Coronary artery (tissue), 2 donors: ENCODE measurements at regions not wholly inside any gene's neighbourhood (a gene's known extent, or its start where the extent isn't known, plus 50 kb on each side); places are given as distances from the start of the nearest gene placed in this dataset.
"Not testable (repeated sequence)": the region's sequence is repeated elsewhere in the genome, so short reads cannot be mapped to it uniquely, and the experiment has no call there.

ENCODE experiments used
- DNase-seq: peaks from one replicate; pipeline ENCODE4 v3.0.0-alpha.2; 2017; ENCODE audit warnings: low spot score
- H3K27ac ChIP-seq, 2 donors: fragments of 200-600 bp; sonication (generic); one replicate each; pipeline ENCODE4 v1.5.1; 2016 to 2019
- H3K4me3 ChIP-seq: fragments of 200-600 bp; sonication (generic); 2 replicates; pipeline ENCODE4 v1.5.1; 2016; ENCODE audit warnings: mild to moderate bottlenecking, moderate library complexity
- TF ChIP-seq, protein P1 (sequence below): fragments of 200-600 bp; sonication (generic); IDR thresholded peaks from one replicate; pipeline ENCODE4 v1.5.1; 2019; ENCODE audit warnings: antibody characterized with exemption

DNA sequence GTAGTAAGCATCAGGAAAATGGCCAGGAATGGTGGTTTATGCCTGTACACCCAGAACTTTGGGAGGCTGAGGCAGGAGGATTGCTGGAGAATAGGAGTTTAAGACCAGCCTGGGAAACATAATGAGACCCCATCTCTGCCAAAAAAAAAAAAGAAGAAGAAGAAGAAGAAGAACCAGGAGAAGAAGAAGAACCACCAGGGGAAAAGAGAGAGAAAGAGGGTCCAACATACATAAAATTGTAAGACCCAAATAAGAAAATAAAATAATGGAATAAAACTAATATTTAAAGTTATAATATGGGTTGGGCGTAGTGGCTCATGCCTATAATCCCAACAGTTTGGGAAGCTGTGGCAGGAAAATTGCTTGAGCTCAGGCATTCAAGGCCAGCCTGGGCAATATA is 408.4 kb downstream of the ZFHX3 start:
- no peak overlapping the region for H3K4me3 ChIP-seq
- no peak overlapping the region for H3K27ac ChIP-seq
- TF ChIP-seq, protein P1, sequence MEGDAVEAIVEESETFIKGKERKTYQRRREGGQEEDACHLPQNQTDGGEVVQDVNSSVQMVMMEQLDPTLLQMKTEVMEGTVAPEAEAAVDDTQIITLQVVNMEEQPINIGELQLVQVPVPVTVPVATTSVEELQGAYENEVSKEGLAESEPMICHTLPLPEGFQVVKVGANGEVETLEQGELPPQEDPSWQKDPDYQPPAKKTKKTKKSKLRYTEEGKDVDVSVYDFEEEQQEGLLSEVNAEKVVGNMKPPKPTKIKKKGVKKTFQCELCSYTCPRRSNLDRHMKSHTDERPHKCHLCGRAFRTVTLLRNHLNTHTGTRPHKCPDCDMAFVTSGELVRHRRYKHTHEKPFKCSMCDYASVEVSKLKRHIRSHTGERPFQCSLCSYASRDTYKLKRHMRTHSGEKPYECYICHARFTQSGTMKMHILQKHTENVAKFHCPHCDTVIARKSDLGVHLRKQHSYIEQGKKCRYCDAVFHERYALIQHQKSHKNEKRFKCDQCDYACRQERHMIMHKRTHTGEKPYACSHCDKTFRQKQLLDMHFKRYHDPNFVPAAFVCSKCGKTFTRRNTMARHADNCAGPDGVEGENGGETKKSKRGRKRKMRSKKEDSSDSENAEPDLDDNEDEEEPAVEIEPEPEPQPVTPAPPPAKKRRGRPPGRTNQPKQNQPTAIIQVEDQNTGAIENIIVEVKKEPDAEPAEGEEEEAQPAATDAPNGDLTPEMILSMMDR, result no peak
- no peak for DNase-seq

DNA sequence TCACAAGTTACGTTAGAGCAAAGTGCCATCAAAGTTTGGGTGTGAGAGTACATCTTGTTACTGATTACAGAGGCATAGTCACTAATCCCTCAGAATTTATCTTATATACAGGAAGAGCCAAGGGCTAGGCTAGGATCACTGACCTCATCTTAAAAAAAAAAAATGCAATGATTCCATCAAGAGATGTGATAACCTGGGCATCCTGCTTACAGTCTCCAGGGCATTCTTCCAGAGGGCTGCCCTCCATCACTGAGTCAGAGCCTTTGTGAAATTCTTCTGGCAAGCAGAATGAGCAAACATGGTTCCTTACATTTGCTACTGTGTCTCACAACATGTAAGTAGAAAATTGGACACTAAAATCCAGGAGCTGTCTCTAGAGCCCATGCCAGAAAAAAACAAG is 410.6 kb downstream of the ZFHX3 start:
- H3K4me3 ChIP-seq, result no peak overlapping the region
- TF ChIP-seq, protein P1, result no peak
- DNase-seq, result no peak
- H3K27ac ChIP-seq, result no peak overlapping the region

DNA sequence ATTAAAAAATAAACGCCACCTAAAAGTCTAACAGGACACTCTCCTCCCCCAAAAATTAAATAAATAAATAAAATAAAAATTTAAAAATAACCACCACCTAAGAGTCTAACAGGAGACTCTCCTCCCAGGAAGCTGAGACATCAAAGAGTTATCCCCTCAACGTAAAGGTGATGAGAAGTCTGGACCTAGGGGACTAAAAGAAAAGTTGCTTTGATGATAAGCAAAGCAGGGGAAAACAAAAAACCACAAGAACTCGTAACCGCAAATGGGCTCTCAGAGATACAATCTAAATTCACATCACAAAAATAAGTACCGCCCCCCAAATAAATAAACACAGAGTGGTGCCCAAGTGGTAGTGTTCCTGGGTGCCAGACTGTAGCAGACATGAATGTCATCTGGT is 412.2 kb downstream of the ZFHX3 start:
- Histone ChIP-seq H3K4me3 (no peak overlapping the region), H3K27ac (no peak overlapping the region)
- TF ChIP-seq, protein P1, result no peak
- DNase-seq, result no peak

DNA sequence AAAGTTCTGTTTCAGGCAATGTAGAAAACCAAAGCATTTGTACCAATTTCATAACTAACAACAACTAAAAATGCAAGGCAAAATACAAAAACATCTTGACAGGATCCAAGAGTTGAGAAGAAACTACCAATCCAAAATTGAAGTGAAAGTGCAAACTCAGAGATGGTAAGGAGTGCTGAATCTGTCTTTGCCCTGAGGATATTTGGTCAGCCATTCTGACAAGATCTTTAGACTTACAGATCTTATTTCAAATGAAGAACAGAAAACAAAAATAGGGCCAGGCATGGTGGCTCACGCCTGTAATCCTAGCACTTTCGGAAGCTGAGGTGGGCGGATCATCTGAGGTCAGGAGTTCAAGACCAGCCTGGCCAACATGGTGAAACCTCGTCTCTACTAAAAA is 412.8 kb downstream of the ZFHX3 start:
- no peak overlapping the region for H3K4me3 ChIP-seq
- TF ChIP-seq, protein P1, result no peak
- H3K27ac ChIP-seq, result no peak overlapping the region
- DNase-seq, result no peak

DNA sequence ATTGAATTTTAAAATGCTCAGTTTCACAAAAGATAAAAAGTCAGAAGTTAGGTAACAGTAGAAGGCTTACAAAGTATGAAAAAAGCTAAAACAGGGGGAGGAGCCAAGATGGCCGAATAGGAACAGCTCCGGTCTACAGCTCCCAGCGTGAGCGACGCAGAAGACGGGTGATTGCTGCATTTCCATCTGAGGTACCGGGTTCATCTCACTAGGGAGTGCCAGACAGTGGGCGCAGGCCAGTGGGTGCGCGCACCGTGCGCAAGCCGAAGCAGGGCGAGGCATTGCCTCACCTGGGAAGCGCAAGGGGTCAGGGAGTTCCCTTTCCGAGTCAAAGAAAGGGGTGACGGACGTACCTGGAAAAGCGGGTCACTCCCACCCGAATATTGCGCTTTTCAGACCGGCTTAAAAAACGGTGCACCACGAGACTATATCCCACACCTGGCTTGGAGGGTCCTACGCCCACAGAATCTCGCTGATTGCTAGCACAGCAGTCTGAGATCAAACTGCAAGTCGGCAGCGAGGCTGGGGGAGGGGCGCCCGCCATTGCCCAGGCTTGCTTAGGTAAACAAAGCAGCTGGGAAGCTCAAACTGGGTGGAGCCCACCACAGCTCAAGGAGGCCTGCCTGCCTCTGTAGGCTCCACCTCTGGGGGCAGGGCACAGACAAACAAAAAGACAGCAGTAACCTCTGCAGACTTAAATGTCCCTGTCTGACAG is 420.6 kb downstream of the ZFHX3 start:
- not testable (repeated sequence) for H3K4me3 ChIP-seq, H3K27ac ChIP-seq, DNase-seq

DNA sequence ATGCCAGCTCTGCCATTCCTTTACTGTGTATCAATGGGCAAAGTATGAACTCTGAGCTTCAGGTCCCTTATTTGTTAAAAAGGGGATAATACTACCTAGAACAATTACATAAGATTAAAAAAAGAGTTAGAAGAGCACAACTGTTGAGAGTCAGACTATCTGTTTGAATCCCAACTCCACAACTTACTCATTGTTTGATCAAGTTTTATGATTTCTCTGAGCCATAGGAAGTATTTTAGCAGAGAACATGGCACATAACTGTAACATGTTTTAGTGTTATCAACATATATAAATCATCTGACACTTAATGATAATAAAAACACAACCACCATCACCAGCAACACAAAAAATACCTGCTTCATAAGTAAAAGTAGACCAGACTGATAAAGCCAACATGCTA is 421.3 kb downstream of the ZFHX3 start:
- no peak overlapping the region for H3K4me3 ChIP-seq
- DNase-seq, result no peak
- H3K27ac ChIP-seq, result no peak overlapping the region
- TF ChIP-seq, protein P1, result no peak

DNA sequence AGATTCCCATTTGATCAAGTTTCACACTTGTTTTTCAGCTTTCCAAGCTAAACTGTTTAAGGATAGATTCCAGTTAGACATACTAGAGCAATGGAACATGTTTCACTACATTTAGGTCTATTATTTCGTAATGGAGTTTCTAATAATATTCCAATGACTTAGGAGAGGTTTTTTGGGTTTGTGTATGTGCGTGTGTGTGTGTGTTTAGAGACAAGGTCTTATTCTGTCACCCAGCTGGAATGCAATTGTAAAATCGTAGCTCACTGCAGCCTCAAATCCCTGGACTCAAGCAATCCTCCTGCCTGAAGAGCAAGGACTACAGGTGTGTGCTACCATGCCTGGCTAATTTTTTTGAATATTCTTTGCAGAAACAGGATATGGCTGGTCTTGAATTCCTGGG is 426.3 kb downstream of the ZFHX3 start:
- DNase-seq, result no peak
- TF ChIP-seq, protein P1, result no peak
- Histone ChIP-seq H3K4me3 (no peak overlapping the region), H3K27ac (peak overlapping the region; percentile 32 to 61)
